Endothelial cell of umbilical vein (primary cell): ENCODE measurements at regions not wholly inside any gene's neighbourhood (a gene's known extent, or its start where the extent isn't known, plus 50 kb on each side); places are given as distances from the start of the nearest gene placed in this dataset.

Source experiments
- BruUV-seq: library from RNA; stranded (reverse); fragments of 400-500 nt; replicated peaks from 2 replicates; lab custom pipeline; 2021; lab: Mats Ljungman, UMichigan
- CTCF ChIA-PET: fragments of 300-600, 350-600 bp; sonication (Branson Sonifier 250); formaldehyde crosslinking; loops from one replicate; lab custom pipeline; 2021; ENCODE audit warnings: antibody characterized with exemption, inconsistent platforms; lab: Charles Lee
- POLR2A ChIA-PET: fragments of 300-600, 350-600 bp; sonication (Branson Sonifier 250); formaldehyde crosslinking; loops from one replicate; lab custom pipeline; 2021; ENCODE audit warnings: antibody characterized with exemption, inconsistent platforms; lab: Charles Lee
- DNase-seq: peaks from one replicate; pipeline ENCODE4 v3.0.0-alpha.2; 2011; ENCODE audit warnings: low read depth, low spot score
- FAIRE-seq: peaks from 2 replicates; lab custom pipeline; 2011; peaks lifted over from hg19 to GRCh38; lab: Jason Lieb, UNC
- H2AFZ ChIP-seq: 2 replicates; pipeline ENCODE4 v1.6.0; 2012; ENCODE audit warnings: low read depth, low read length, control low read depth, inconsistent platforms
- H3K27ac ChIP-seq: 2 replicates; pipeline ENCODE4 v1.5.1; 2011; ENCODE audit warnings: low read depth, mild to moderate bottlenecking, control low read depth, low read length, moderate library complexity; ENCODE audit not compliant: insufficient read depth
- H3K27me3 ChIP-seq, 2 experiments: 2 replicates each; pipeline versions ENCODE4 v1.6.0 to v1.6.1; 2011; ENCODE audit warnings: low read length in 2 of 2, mixed read lengths in 1 of 2; ENCODE audit not compliant: control insufficient read depth in 2 of 2, insufficient read depth in 2 of 2
- H3K36me3 ChIP-seq, 2 experiments: 2 replicates in 1 of 2; 3 replicates in 1 of 2; pipeline ENCODE4 v1.5.1; 2011; ENCODE audit warnings: low read length in 2 of 2, mild to moderate bottlenecking in 1 of 2, moderate library complexity in 1 of 2; ENCODE audit not compliant: control insufficient read depth in 2 of 2, insufficient read depth in 2 of 2; ENCODE audit errors: extremely low read depth in 1 of 2
- H3K4me1 ChIP-seq: 3 replicates; pipeline ENCODE4 v1.5.1; 2011; ENCODE audit warnings: mild to moderate bottlenecking, low read length; ENCODE audit not compliant: control insufficient read depth, insufficient read depth; ENCODE audit errors: extremely low read depth
- H3K4me2 ChIP-seq: 2 replicates; pipeline ENCODE4 v1.6.1; 2011; ENCODE audit warnings: low read length, control low read depth, mixed read lengths; ENCODE audit not compliant: insufficient read depth
- H3K4me3 ChIP-seq, 3 experiments: fragments of 200-600 bp in 1 of 3; sonication (generic), shearing (Covaris generic) in 1 of 3; replicated peaks in 1 of 3; 2 replicates each; pipeline ENCODE4 v1.5.1; 2011 to 2016; ENCODE audit warnings: control low read depth in 3 of 3, low read length in 3 of 3, mild to moderate bottlenecking in 2 of 3, inconsistent platforms in 1 of 3, low read depth in 1 of 3, moderate library complexity in 1 of 3; ENCODE audit not compliant: insufficient read depth in 1 of 3
- H3K79me2 ChIP-seq: 2 replicates; pipeline ENCODE4 v1.6.0; 2012; ENCODE audit warnings: low read length, inconsistent platforms; ENCODE audit not compliant: control insufficient read depth, insufficient read depth
- H3K9ac ChIP-seq: replicated peaks from 2 replicates; pipeline ENCODE3; 2011; ENCODE audit warnings: low read length, control low read depth; ENCODE audit not compliant: insufficient read depth; ENCODE audit errors: extremely low read depth
- H3K9me1 ChIP-seq: replicated peaks from 3 replicates; pipeline ENCODE4 v1.6.0; 2011; ENCODE audit warnings: mild to moderate bottlenecking, low read length; ENCODE audit not compliant: control insufficient read depth, insufficient read depth; ENCODE audit errors: extremely low read depth
- H3K9me3 ChIP-seq: replicated peaks from 2 replicates; pipeline ENCODE4 v1.5.1; 2012; ENCODE audit warnings: low read length, inconsistent platforms; ENCODE audit not compliant: control insufficient read depth, insufficient read depth
- H4K20me1 ChIP-seq: replicated peaks from 2 replicates; pipeline ENCODE3; 2011; ENCODE audit warnings: mild to moderate bottlenecking, low read length; ENCODE audit not compliant: control insufficient read depth, insufficient read depth; ENCODE audit errors: extremely low read depth
- EZH2 ChIP-seq: IDR thresholded peaks from 2 replicates; pipeline ENCODE4 v1.6.1; 2012; ENCODE audit warnings: borderline replicate concordance, low read depth, mild to moderate bottlenecking, moderate library complexity, low read length, inconsistent platforms; ENCODE audit not compliant: severe bottlenecking
- FOS ChIP-seq: IDR thresholded peaks from 2 replicates; pipeline ENCODE4 v1.6.1; 2011; ENCODE audit warnings: mild to moderate bottlenecking, low read length, moderate library complexity, borderline replicate concordance; ENCODE audit not compliant: insufficient read depth
- GATA2 ChIP-seq: IDR thresholded peaks from 2 replicates; pipeline ENCODE4 v1.7.0; 2011; ENCODE audit warnings: low read depth, mild to moderate bottlenecking, moderate library complexity, mixed read lengths, low read length; ENCODE audit not compliant: insufficient read length, insufficient read depth
- JUN ChIP-seq: IDR thresholded peaks from 2 replicates; pipeline ENCODE4 v1.6.1; 2011; ENCODE audit warnings: borderline replicate concordance, low read depth; ENCODE audit not compliant: insufficient read length, insufficient read depth
- MYC ChIP-seq: IDR thresholded peaks from one replicate; pipeline ENCODE4 v1.6.1; 2011; ENCODE audit warnings: mild to moderate bottlenecking, low read depth, low read length
- POLR2A ChIP-seq: IDR thresholded peaks from 2 replicates; pipeline ENCODE4 v1.6.1; 2012; ENCODE audit warnings: low read depth, mild to moderate bottlenecking, control low read depth, low read length
- POLR2AphosphoS5 ChIP-seq: IDR thresholded peaks from 2 replicates; pipeline ENCODE4 v1.6.1; 2012; ENCODE audit warnings: low read depth, mild to moderate bottlenecking, control low read depth, low read length, moderate library complexity; ENCODE audit not compliant: insufficient read depth
- dilution Hi-C: fragments of 300-500 bp; cut with MboI; formaldehyde crosslinking; loops from one replicate; pipeline ENCODE4 v1.15.0; 2019; ENCODE audit warnings: low sequenced_read_pairs; ENCODE audit not compliant: extremely low pct_ligation_motif_present
- intact Hi-C: fragments of 100-400 bp; cut with micrococcal nuclease; formaldehyde crosslinking; loops from one replicate; pipeline ENCODE4 v1.10.0; 2022
- TF ChIP-seq, protein P1 (sequence below): IDR thresholded peaks from 2 replicates; pipeline ENCODE4 v1.6.1; 2011; ENCODE audit not compliant: insufficient read depth, insufficient read length
- TF ChIP-seq, protein P2 (sequence below), 2 donors: IDR thresholded peaks; 1 replicate in 1 of 2; 2 replicates in 1 of 2; pipeline ENCODE4 v1.5.1; 2011; ENCODE audit warnings: low read length in 2 of 2, mild to moderate bottlenecking in 2 of 2, moderate library complexity in 2 of 2, control low read depth in 1 of 2, inconsistent platforms in 1 of 2, low read depth in 1 of 2; ENCODE audit not compliant: insufficient read depth in 1 of 2; ENCODE audit errors: extremely low read depth in 1 of 2

DNA sequence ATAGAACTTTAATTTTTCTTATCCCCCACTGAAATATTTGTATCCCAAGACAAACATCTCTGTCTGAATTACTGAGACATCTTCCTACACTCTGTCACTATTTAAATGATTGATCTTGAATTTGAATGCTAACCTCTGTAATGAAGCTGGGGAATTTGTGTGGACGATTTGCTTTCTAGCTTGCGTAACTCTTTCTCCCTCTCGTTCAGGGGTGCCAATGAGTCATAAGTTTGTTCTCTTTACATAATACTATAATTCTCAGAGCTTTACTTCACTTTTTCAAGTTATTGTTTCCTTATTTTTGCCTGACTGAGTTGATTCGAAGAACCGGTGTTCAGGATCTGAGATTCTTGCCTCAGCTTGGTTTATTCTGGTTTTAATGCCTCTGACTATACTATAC, 783.3 kb upstream of the CADM2 start:
- intact Hi-C loops (no loop called here), dilution Hi-C loops (no loop called here)
- Histone ChIP-seq H3K4me1 (no peaks in the 10 kb centered on the region), H3K9me1 (no peaks in the 10 kb centered on the region), H3K9ac (no peak overlapping the region), H3K27me3 (no peaks in the 10 kb centered on the region), H2AFZ (no peak overlapping the region), H3K9me3 (peaks cover 2% of the 10 kb centered on the region), H3K79me2 (no peaks in the 10 kb centered on the region), H4K20me1 (no peaks in the 10 kb centered on the region), H3K36me3 (no peaks in the 10 kb centered on the region), H3K4me3 (no peak overlapping the region), H3K4me2 (no peak overlapping the region), H3K27ac (no peak overlapping the region)
- POLR2A ChIA-PET: no interaction called here
- BruUV-seq: no TSS peak
- DNase-seq (no peak), FAIRE-seq (no peak)
- TF ChIP-seq, protein P1, sequence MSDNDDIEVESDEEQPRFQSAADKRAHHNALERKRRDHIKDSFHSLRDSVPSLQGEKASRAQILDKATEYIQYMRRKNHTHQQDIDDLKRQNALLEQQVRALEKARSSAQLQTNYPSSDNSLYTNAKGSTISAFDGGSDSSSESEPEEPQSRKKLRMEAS: no peak
- no peak for TF ChIP-seq GATA2
- no peak for TF ChIP-seq EZH2
- CTCF ChIA-PET: no interaction called here

DNA sequence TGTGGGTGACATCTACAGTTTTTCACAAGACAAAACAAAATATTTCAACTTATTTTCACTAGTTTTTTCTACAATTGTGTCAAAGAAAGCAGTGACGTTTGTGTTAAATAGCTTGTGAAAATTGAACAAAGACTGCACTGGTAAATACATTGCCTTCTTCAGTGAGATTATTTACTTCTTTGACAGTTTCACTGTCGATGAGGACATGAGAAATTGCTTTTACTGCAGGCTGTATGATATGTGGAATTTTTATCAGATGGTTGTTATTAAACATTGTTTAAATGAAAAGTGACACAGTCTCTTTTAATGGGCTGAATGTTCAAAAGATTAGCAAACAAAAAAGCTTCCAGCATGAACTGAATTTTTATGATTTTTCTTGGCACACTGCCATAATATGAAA, 773.9 kb upstream of the CADM2 start:
- no peaks in the 10 kb centered on the region for H4K20me1 ChIP-seq
- H3K27ac ChIP-seq: no peak overlapping the region
- intact Hi-C loops (no loop called here), dilution Hi-C loops (no loop called here)
- TF ChIP-seq, protein P1: no peak
- TF ChIP-seq FOS: no peak
- TF ChIP-seq MYC: no peak
- TF ChIP-seq POLR2A: no peak
- TF ChIP-seq GATA2: no peak
- TF ChIP-seq, protein P2, sequence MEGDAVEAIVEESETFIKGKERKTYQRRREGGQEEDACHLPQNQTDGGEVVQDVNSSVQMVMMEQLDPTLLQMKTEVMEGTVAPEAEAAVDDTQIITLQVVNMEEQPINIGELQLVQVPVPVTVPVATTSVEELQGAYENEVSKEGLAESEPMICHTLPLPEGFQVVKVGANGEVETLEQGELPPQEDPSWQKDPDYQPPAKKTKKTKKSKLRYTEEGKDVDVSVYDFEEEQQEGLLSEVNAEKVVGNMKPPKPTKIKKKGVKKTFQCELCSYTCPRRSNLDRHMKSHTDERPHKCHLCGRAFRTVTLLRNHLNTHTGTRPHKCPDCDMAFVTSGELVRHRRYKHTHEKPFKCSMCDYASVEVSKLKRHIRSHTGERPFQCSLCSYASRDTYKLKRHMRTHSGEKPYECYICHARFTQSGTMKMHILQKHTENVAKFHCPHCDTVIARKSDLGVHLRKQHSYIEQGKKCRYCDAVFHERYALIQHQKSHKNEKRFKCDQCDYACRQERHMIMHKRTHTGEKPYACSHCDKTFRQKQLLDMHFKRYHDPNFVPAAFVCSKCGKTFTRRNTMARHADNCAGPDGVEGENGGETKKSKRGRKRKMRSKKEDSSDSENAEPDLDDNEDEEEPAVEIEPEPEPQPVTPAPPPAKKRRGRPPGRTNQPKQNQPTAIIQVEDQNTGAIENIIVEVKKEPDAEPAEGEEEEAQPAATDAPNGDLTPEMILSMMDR (IDR thresholded peaks at IDR 0.05; ENCODE audit: extremely low read depth in 1 of 2, insufficient read depth in 1 of 2, low read depth in 1 of 2, low read length in 2 of 2): no peak
- no peak for TF ChIP-seq EZH2
- TF ChIP-seq JUN: no peak
- no peak for TF ChIP-seq POLR2AphosphoS5
- ChIA-PET CTCF (no interaction called here), POLR2A (no interaction called here)
- H3K9me3 ChIP-seq: peaks cover 2% of the 10 kb centered on the region
- no peak overlapping the region for H3K9ac ChIP-seq
- H3K79me2 ChIP-seq: no peaks in the 10 kb centered on the region
- no peaks in the 10 kb centered on the region for H3K36me3 ChIP-seq
- DNase-seq (no peak), FAIRE-seq (no peak)
- no peak overlapping the region for H2AFZ ChIP-seq
- no peaks in the 10 kb centered on the region for H3K27me3 ChIP-seq
- no TSS peak for BruUV-seq
- H3K4me2 ChIP-seq: no peak overlapping the region
- no peaks in the 10 kb centered on the region for H3K9me1 ChIP-seq
- H3K4me3 ChIP-seq: no peak overlapping the region
- H3K4me1 ChIP-seq: no peaks in the 10 kb centered on the region
